UCSD-AML1 (cell line): ENCODE measurements at regions not wholly inside any gene's neighbourhood (a gene's known extent, or its start where the extent isn't known, plus 50 kb on each side); places are given as distances from the start of the nearest gene placed in this dataset.
"Not testable (repeated sequence)": the region's sequence is repeated elsewhere in the genome, so short reads cannot be mapped to it uniquely, and the experiment has no call there.

Source experiments
- DNase-seq: peaks from one replicate; lab custom pipeline; 2025; ENCODE audit not compliant: unreplicated experiment; lab: John Stamatoyannopoulos, UW

DNA sequence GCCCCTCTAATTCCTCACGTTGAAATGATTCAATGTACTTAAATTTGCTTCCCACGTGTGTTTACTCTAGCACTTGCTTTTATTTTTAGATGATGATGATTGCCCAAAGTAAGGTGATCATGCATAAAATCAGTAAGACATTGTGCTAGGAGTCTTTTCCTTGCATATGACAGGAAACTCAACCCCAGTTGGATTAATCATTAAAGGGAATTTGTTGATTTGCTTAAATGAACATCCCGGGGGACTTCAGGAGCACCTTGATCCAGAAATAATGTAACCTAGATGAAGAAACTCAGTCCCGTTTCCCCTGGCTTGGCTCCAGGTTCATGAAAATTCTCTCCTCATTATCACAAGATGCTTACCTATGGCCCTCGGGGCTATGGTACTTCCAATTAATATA is 106.1 kb upstream of the STC2 start:
- DNase-seq: no peak

DNA sequence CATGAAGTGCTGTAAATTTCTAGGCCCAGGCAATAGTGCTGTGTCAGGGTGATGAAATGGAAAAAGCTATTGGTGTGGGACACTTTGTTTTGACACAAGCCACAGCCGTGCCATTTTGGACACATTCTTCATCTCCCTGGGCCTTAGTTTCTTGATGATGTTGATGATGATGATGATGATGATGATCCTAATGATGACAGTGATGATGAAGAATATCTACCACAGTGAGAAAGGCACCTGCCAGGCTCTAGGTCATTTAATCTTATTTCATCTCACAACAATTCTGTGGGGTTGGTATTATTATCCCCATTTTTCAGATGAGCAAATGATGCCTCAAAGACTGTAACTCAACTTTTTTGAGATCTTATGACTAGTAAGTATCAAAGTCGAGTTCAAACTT is 102.2 kb upstream of the STC2 start:
- DNase-seq: no peak

DNA sequence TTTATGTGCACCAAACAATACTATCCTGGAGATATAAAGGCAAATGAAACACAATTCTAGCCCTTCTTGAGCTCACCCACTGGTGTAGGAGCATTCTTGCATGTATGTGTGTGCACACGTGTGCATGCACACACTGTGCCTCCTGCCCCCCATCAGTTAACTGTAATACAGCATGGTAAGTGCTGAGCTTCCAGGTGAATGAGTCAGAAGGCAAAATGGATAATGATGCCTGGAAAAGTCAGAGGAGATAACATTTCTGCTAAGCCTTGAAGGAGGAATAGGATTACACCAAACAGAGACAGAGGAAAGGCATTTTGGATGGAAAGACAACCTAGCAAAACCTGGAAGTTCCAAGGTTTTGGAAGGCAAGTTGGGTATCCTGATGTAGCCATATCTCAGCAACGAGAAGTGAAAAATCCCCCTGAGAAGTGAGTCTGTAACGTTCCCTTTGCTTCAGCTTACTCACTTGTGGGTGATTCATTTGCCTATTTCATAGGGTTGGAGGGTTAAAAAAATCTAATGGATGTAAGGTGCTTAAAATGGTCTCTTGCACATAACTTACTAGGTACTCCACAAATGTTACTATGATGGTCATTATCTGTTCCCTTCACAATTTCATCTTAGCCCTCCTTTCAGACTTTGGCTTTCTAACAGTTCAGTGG is 101.4 kb upstream of the STC2 start:
- no peak for DNase-seq

DNA sequence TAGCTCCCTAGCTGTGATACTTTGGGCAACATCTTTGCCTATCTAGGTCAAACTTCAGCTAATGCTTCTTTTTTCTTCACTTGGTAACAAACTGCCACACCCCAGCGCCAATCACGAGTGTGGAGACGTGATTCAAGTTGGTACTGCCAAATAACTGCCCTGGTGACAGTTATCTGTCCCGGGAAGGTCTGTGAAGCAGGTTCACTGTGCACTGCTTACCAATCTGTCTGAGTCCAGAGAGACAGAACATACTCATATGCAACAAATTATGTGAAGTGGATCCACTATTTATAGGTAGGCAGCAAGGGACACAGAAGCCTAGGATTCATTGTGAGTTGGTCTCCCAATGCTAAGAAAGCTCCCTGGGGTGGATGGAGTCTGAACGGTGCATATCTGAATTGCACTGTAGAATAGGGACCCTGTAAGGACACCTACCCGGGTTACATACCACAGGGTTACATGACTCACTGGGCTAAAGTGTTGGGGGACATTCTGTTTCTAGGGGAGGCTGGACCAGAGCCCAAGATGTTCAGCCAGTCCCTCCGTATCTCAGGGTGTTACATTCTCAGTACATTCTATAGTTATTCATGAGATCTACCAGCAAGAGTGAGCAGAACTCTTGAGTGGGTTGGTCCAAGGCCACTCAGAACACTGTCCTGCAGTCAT is 95.4 kb upstream of the STC2 start:
- no peak for DNase-seq

GRCh38 chr5:173420108-173420507 is 91.9 kb upstream of the STC2 start:
- no peak for DNase-seq

DNA sequence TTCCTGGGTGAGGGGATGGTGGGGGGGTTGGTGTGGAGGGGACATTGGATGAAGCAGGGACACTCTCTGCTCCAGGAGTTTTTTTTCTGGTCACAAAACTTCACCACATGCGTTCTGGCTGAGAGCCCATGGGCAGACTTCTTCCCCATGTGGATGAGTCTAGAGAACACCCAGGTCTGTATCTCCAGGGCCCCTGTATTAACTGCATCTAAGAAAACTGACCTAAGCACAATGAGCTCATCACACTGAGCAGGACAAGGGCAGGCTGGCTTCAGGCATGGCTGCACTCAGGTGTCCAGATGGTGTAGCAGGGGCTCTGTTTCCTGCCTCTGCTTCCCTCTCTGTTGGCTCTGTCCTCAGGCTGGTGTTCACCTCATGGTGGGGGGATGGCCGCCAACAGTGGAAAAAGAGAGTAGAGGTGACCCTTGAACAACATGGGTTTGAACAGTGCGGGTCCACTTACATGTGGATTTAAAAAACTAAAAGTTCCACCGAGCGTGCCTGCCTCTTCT is 85.3 kb upstream of the STC2 start:
- no peak for DNase-seq

GRCh38 chr5:173412566-173412965 is 84.4 kb upstream of the STC2 start:
- no peak for DNase-seq

GRCh38 chr5:173411791-173412555 is 83.8 kb upstream of the STC2 start:
- no peak for DNase-seq

GRCh38 chr5:173410459-173411233 is 82.4 kb upstream of the STC2 start:
- DNase-seq: no peak

GRCh38 chr5:173408946-173409345 is 80.7 kb upstream of the STC2 start:
- no peak for DNase-seq

- no peak for DNase-seq
These were observed 71.6 kb upstream of the STC2 start for GRCh38 chr5:173399851-173400250.

DNA sequence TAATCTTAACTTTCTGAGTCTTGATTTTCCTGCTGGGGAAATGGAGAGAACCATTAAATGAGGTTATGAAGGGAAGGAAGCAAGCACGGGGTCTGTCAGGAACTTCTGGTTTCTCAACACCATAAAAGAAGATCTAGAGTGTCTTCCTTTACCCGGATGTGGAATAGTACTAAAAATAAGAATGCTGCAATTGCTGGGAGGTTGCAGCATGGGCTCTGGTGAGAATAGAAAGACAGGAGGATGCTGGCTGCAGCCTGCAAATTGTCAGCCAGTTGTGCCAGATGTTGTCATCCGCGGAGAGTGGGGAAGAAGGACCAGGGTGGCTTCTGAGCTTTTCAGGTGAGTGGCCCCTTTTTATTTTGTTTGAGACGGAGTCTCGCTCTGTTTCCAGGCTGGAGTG is 69.3 kb upstream of the STC2 start:
- DNase-seq: no peak

DNA sequence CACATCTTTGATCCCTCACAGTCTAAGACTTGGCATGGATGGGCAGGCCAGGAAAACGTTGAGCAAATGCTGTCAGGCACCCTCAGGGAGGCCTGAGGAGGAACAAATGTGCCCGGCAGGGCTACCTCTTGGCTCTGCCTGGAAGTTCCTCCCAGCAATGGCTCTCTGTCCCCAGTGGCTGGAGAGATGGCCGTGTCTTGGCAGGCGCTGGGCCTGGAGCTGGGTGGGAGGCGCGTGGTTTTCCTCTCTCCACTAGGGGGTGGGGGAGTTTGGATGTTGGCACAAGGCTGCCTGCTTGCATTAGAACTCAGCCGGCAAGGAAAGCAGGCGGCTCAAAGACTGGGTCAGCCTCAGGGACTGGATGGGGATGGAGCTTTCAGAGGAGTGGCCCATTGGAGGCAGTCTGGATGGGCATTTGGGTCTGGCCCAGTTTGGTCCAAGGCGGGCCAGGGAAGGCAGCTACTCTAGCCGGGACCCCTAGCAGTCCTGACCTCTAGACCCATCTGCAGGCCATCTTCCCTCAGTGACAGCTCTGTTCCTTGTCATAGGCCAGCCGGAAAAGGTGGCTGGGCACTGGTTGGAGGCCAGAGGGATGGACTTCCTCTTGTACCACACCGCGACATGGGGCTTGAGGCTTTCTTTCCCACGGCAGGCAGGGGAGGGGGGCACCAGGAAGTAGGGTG is 68.2 kb upstream of the STC2 start:
- DNase-seq: no peak

DNA sequence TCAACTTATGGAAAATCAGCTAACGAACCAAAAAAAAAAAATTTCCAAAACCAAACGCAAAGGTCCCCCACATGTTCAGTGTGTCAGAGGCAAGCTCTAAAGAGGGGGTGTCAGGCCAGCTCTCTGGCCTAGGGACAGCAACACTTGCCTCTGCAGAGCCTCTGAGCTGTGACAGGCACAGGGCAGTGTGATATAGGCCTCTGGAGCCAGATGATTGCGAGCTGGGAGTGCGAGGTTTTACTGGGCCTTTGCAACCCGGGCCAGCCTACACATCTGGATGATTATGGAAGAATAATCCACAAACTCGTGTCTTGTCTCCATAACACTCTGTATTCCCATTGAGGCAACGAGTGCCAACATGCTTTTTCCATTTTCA is 67.7 kb upstream of the STC2 start:
- no peak for DNase-seq

DNA sequence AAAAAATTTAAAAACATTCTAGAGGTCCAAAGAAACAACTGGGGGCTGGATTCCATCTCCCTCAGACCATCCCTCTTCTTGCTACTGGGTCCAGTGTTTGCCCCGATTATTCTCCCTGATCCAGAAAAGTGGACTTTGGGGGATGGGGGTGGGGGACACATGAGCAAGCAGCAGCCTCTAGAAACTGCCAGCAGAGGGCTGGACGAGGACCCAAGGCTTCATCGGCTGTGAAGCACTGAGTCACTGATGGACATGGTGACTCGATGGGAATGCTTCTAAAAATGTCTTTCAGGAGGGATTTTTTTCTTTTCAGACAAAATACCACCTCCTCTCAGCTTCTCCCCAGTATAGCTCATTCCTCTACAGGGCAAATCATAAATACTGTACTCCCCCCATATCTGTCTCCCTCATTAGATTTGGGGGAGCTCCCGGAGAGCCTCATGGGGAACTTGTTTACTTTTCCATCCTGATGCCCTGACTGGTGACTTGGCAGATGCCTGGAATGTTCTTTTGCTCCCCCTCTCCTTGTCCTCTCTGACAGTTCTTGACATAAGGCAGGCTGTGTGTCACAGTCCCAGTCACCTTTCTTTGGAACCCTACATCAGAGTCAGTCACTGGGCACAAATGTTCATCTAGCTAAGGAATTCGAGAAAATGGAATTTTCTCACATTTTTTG is 67.2 kb upstream of the STC2 start:
- no peak for DNase-seq

DNA sequence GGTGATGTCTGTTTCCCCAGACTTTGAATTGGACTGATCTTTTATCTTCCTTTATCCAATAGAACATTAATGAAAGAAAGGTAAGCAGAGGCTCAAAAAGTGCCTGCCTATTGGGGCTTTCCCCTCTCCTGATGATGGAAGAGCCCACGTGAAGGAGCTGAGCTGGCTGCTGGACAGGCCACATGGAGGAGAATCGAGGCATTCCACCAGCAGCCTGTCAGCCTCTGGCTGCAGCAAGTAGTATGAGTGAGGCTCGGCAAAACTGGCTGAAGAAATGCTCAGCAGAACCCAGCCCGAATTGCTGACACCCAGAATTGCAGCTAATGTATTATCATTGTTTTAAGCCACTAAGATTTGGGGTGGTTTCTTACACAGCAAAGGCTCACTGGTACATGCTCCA is 66.5 kb upstream of the STC2 start:
- no peak for DNase-seq

GRCh38 chr5:173392172-173392571 is 64.0 kb upstream of the STC2 start:
- no peak for DNase-seq

- no peak for DNase-seq
These were observed 62.8 kb upstream of the STC2 start for GRCh38 chr5:173391031-173391430.

DNA sequence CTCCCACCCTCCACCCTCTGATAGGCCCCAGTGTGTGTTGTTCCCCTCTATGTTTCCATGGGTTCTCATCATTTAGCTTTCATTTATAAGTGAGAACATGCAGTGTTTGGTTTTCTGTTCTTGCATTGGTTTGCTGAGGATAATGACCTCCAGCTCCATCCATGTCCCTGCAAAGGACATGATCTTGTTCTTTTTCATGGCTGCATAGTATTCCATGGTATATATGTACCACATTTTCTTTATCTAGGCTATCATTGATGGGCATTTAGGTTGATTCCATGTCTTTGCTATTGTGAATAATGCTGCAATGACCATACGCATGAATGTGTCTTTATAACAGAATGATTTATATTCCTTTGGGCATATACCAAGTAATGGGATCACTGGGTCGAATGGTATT is 59.1 kb upstream of the STC2 start:
- not testable (repeated sequence) for DNase-seq

- DNase-seq: no peak
These were observed 57.7 kb upstream of the STC2 start for GRCh38 chr5:173385832-173386360.
